ENCODE measurements at regions not wholly inside any gene's neighbourhood (a gene's known extent, or its start where the extent isn't known, plus 50 kb on each side); places are given as distances from the start of the nearest gene placed in this dataset.

GRCh38 chr13:39244561-39245230 is 206.4 kb downstream of the NHLRC3 start:
- TF ChIP-seq CTCF (conservative IDR thresholded peaks at IDR 0.05; ENCODE audit: low read length) (no peak), EZH2phosphoT487 (IDR thresholded peaks at IDR 0.05; ENCODE audit: borderline replicate concordance) (no peak)

Data from Loucy (cell line).